ENCODE measurements at regions not wholly inside any gene's neighbourhood (a gene's known extent, or its start where the extent isn't known, plus 50 kb on each side); places are given as distances from the start of the nearest gene placed in this dataset.

GRCh38 chr4:20615486-20616260 is 84.6 kb upstream of the PACRGL start:
- DNase-seq = no peak

- DNase-seq = no peak
Observed at GRCh38 chr4:20616313-20616712, 83.9 kb upstream of the PACRGL start.

- no peak for DNase-seq
Observed at GRCh38 chr4:20616848-20617247, 83.4 kb upstream of the PACRGL start.

- peak; percentile 50 for DNase-seq
Observed at GRCh38 chr4:20617678-20618396, 82.4 kb upstream of the PACRGL start.

GRCh38 chr4:20618731-20619130 is 81.5 kb upstream of the PACRGL start:
- DNase-seq = peak; percentile 31

- DNase-seq = no peak
Observed at GRCh38 chr4:20621476-20621875, 78.8 kb upstream of the PACRGL start.

- DNase-seq = no peak
Observed at GRCh38 chr4:20622701-20623100, 77.6 kb upstream of the PACRGL start.

GRCh38 chr4:20623939-20624338 is 76.3 kb upstream of the PACRGL start:
- DNase-seq = no peak

- no peak for DNase-seq
Observed at GRCh38 chr4:20624793-20625374, 75.4 kb upstream of the PACRGL start.

- DNase-seq = no peak
Observed at GRCh38 chr4:20625426-20625825, 74.8 kb upstream of the PACRGL start.

GRCh38 chr4:20626326-20627005 is 73.8 kb upstream of the PACRGL start:
- no peak for DNase-seq

- DNase-seq = no peak
Observed at GRCh38 chr4:20627866-20628265, 72.4 kb upstream of the PACRGL start.

- no peak for DNase-seq
Observed at GRCh38 chr4:20629186-20630106, 70.8 kb upstream of the PACRGL start.

- DNase-seq = no peak
Observed at GRCh38 chr4:20638825-20639224, 61.4 kb upstream of the PACRGL start.

- no peak for DNase-seq
Observed at GRCh38 chr4:20639346-20639745, 60.9 kb upstream of the PACRGL start.

- DNase-seq = no peak
Observed at GRCh38 chr4:20640989-20641388, 59.3 kb upstream of the PACRGL start.

GRCh38 chr4:20641976-20642375 is 58.3 kb upstream of the PACRGL start:
- DNase-seq = no peak

- no peak for DNase-seq
Observed at GRCh38 chr4:20643631-20644030, 56.6 kb upstream of the PACRGL start.

- no peak for DNase-seq
Observed at GRCh38 chr4:20645236-20645635, 55.0 kb upstream of the PACRGL start.

- no peak for DNase-seq
Observed at GRCh38 chr4:20646287-20646686, 54.0 kb upstream of the PACRGL start.
